Endothelial cell (in vitro differentiated cells): ENCODE measurements at regions not wholly inside any gene's neighbourhood (a gene's known extent, or its start where the extent isn't known, plus 50 kb on each side); places are given as distances from the start of the nearest gene placed in this dataset.

ENCODE experiments used
- DNase-seq: peaks from one replicate; pipeline ENCODE4 v3.0.0; 2021; ENCODE audit warnings: low spot score
- H3K27ac Mint-ChIP-seq: one replicate; pipeline ENCODE4 v1.8.0; 2021; ENCODE audit warnings: mixed read lengths, inconsistent platforms; ENCODE audit not compliant: unreplicated experiment
- H3K27me3 Mint-ChIP-seq: one replicate; pipeline ENCODE4 v1.8.0; 2021; ENCODE audit warnings: mild to moderate bottlenecking, moderate library complexity, mixed read lengths, inconsistent platforms; ENCODE audit not compliant: unreplicated experiment
- H3K36me3 Mint-ChIP-seq: one replicate; pipeline ENCODE4 v1.8.0; 2021; ENCODE audit warnings: mild to moderate bottlenecking, low read depth, mixed read lengths, inconsistent platforms; ENCODE audit not compliant: unreplicated experiment
- H3K4me1 Mint-ChIP-seq: one replicate; pipeline ENCODE4 v1.8.0; 2021; ENCODE audit warnings: mild to moderate bottlenecking, mixed read lengths, inconsistent platforms; ENCODE audit not compliant: unreplicated experiment
- H3K4me3 Mint-ChIP-seq: one replicate; pipeline ENCODE4 v1.8.0; 2021; ENCODE audit warnings: mild to moderate bottlenecking, mixed read lengths, inconsistent platforms; ENCODE audit not compliant: unreplicated experiment
- H3K9me3 Mint-ChIP-seq: one replicate; pipeline ENCODE4 v1.8.0; 2021; ENCODE audit warnings: mixed read lengths, inconsistent platforms; ENCODE audit not compliant: unreplicated experiment
- CTCF ChIP-seq: fragments of 200-600 bp; sonication (generic); IDR thresholded peaks from one replicate; pipeline ENCODE4 v1.5.0; 2021; ENCODE audit warnings: antibody characterized with exemption; ENCODE audit not compliant: unreplicated experiment

- DNase-seq, result no peak
- H3K36me3 Mint-ChIP-seq, result no peaks in the 10 kb centered on the region
- no peak overlapping the region for H3K4me3 Mint-ChIP-seq
- H3K27me3 Mint-ChIP-seq, result peaks cover 2% of the 10 kb centered on the region
- H3K27ac Mint-ChIP-seq, result no peak overlapping the region
- no peaks in the 10 kb centered on the region for H3K9me3 Mint-ChIP-seq
- H3K4me1 Mint-ChIP-seq, result peaks cover 25% of the 10 kb centered on the region
- TF ChIP-seq CTCF, result no peak
Observed at GRCh38 chr3:113150250-113150649, 61.1 kb upstream of the BOC start.

- no peak overlapping the region for H3K4me3 Mint-ChIP-seq
- TF ChIP-seq CTCF, result no peak
- no peaks in the 10 kb centered on the region for H3K9me3 Mint-ChIP-seq
- DNase-seq, result no peak
- no peaks in the 10 kb centered on the region for H3K36me3 Mint-ChIP-seq
- no peak overlapping the region for H3K27ac Mint-ChIP-seq
- peaks cover 25% of the 10 kb centered on the region for H3K4me1 Mint-ChIP-seq
- peaks cover 4% of the 10 kb centered on the region for H3K27me3 Mint-ChIP-seq
Observed at GRCh38 chr3:113151461-113152031, 59.8 kb upstream of the BOC start.

- Mint-ChIP-seq H3K27ac (no peak overlapping the region), H3K36me3 (no peaks in the 10 kb centered on the region), H3K4me1 (peaks cover 25% of the 10 kb centered on the region), H3K27me3 (peaks cover 2% of the 10 kb centered on the region), H3K9me3 (no peaks in the 10 kb centered on the region), H3K4me3 (no peak overlapping the region)
- no peak for DNase-seq
- no peak for TF ChIP-seq CTCF
Observed at GRCh38 chr3:113152849-113153248, 58.5 kb upstream of the BOC start.

- no peaks in the 10 kb centered on the region for H3K36me3 Mint-ChIP-seq
- TF ChIP-seq CTCF, result no peak
Observed at GRCh38 chr3:113153499-113154107, 57.8 kb upstream of the BOC start.

GRCh38 chr3:113156816-113157333 lies 54.5 kb upstream of the BOC start:
- peaks cover 17% of the 10 kb centered on the region for H3K4me1 Mint-ChIP-seq
- H3K27me3 Mint-ChIP-seq, result peaks cover 4% of the 10 kb centered on the region
- no peak for TF ChIP-seq CTCF
- H3K36me3 Mint-ChIP-seq, result no peaks in the 10 kb centered on the region
- H3K4me3 Mint-ChIP-seq, result no peak overlapping the region
- no peak overlapping the region for H3K27ac Mint-ChIP-seq
- DNase-seq, result no peak
- H3K9me3 Mint-ChIP-seq, result no peaks in the 10 kb centered on the region

More at GRCh38 chr3:113153499-113154107, 57.8 kb upstream of the BOC start:
- H3K4me3 Mint-ChIP-seq, result no peak overlapping the region
- no peak for DNase-seq
- no peaks in the 10 kb centered on the region for H3K9me3 Mint-ChIP-seq
- peaks cover 2% of the 10 kb centered on the region for H3K27me3 Mint-ChIP-seq
- H3K27ac Mint-ChIP-seq, result no peak overlapping the region
- H3K4me1 Mint-ChIP-seq, result peaks cover 25% of the 10 kb centered on the region
